ENCODE measurements at regions not wholly inside any gene's neighbourhood (a gene's known extent, or its start where the extent isn't known, plus 50 kb on each side); places are given as distances from the start of the nearest gene placed in this dataset.

- TF ChIP-seq EZH2 (IDR thresholded peaks at IDR 0.05; ENCODE audit: borderline replicate concordance, insufficient read depth, low read length, poor library complexity, severe bottlenecking): no peak
- no peak for TF ChIP-seq SMC3 (conservative IDR thresholded peaks at IDR 0.05; ENCODE audit: poor library complexity)
- no peak for TF ChIP-seq CTCF (IDR thresholded peaks at IDR 0.05; ENCODE audit: poor library complexity, severe bottlenecking)
- TF ChIP-seq REST (IDR thresholded peaks at IDR 0.05; ENCODE audit: borderline replicate concordance): no peak
- no peak for TF ChIP-seq RAD21 (conservative IDR thresholded peaks at IDR 0.05)
- no peak for TF ChIP-seq POLR2AphosphoS5 (IDR thresholded peaks at IDR 0.05)
- TF ChIP-seq TAF1 (IDR thresholded peaks at IDR 0.05; ENCODE audit: low read depth): no peak
- TF ChIP-seq MXI1 (conservative IDR thresholded peaks at IDR 0.05; ENCODE audit: poor library complexity, severe bottlenecking): no peak
- no peak for TF ChIP-seq EP300 (conservative IDR thresholded peaks at IDR 0.05; ENCODE audit: poor library complexity, severe bottlenecking)
- Histone ChIP-seq H3K9ac (ENCODE audit: low read length) (no peak overlapping the region), H3K9me3 (ENCODE audit: low read length) (no peaks in the 10 kb centered on the region), H3F3A (ENCODE audit: insufficient read depth, low read length, poor library complexity, severe bottlenecking) (no peaks in the 10 kb centered on the region), H3K27ac (ENCODE audit: low read length) (no peak overlapping the region), H3K4me2 (ENCODE audit: low read length) (no peak overlapping the region), H3K27me3 (ENCODE audit: insufficient read depth, low read depth, low read length) (no peaks in the 10 kb centered on the region), H2AFZ (ENCODE audit: low read depth, low read length) (no peak overlapping the region), H3K9me2 (ENCODE audit: insufficient read depth, low read length) (no peaks in the 10 kb centered on the region), H3K4me3 (ENCODE audit: low read length) (no peak overlapping the region), H3K79me2 (replicated peaks; ENCODE audit: insufficient read depth, low read length) (no peaks in the 10 kb centered on the region), H4K20me1 (ENCODE audit: insufficient read depth) (no peaks in the 10 kb centered on the region), H3K36me3 (ENCODE audit: insufficient read depth, low read length) (no peaks in the 10 kb centered on the region)
Observed at GRCh38 chr12:129971721-129972120, 67.9 kb upstream of the TMEM132D start.

- Histone ChIP-seq H3F3A (ENCODE audit: insufficient read depth, low read length, poor library complexity, severe bottlenecking) (no peaks in the 10 kb centered on the region), H3K79me2 (replicated peaks; ENCODE audit: insufficient read depth, low read length) (no peaks in the 10 kb centered on the region), H3K4me3 (ENCODE audit: low read length) (no peak overlapping the region), H3K27me3 (ENCODE audit: insufficient read depth, low read depth, low read length) (no peaks in the 10 kb centered on the region), H3K9me2 (ENCODE audit: insufficient read depth, low read length) (no peaks in the 10 kb centered on the region), H3K9ac (ENCODE audit: low read length) (no peak overlapping the region), H3K27ac (ENCODE audit: low read length) (no peak overlapping the region), H2AFZ (ENCODE audit: low read depth, low read length) (no peak overlapping the region), H4K20me1 (ENCODE audit: insufficient read depth) (no peaks in the 10 kb centered on the region), H3K9me3 (ENCODE audit: low read length) (no peaks in the 10 kb centered on the region), H3K4me2 (ENCODE audit: low read length) (no peak overlapping the region), H3K36me3 (ENCODE audit: insufficient read depth, low read length) (no peaks in the 10 kb centered on the region)
- TF ChIP-seq SMC3 (conservative IDR thresholded peaks at IDR 0.05; ENCODE audit: poor library complexity) (no peak), EP300 (conservative IDR thresholded peaks at IDR 0.05; ENCODE audit: poor library complexity, severe bottlenecking) (no peak), CTCF (IDR thresholded peaks at IDR 0.05; ENCODE audit: poor library complexity, severe bottlenecking) (no peak), TAF1 (IDR thresholded peaks at IDR 0.05; ENCODE audit: low read depth) (no peak), REST (IDR thresholded peaks at IDR 0.05; ENCODE audit: borderline replicate concordance) (no peak), POLR2AphosphoS5 (IDR thresholded peaks at IDR 0.05) (no peak), MXI1 (conservative IDR thresholded peaks at IDR 0.05; ENCODE audit: poor library complexity, severe bottlenecking) (no peak), EZH2 (IDR thresholded peaks at IDR 0.05; ENCODE audit: borderline replicate concordance, insufficient read depth, low read length, poor library complexity, severe bottlenecking) (no peak), RAD21 (conservative IDR thresholded peaks at IDR 0.05) (no peak)
Observed at GRCh38 chr12:129973236-129973961, 69.6 kb upstream of the TMEM132D start.

All from neural cell (in vitro differentiated cells).